ENCODE measurements at regions not wholly inside any gene's neighbourhood (a gene's known extent, or its start where the extent isn't known, plus 50 kb on each side); places are given as distances from the start of the nearest gene placed in this dataset.
"Not testable (repeated sequence)": the region's sequence is repeated elsewhere in the genome, so short reads cannot be mapped to it uniquely, and the experiment has no call there.

- Mint-ChIP-seq H3K27ac (no peak overlapping the region), H3K4me3 (no peak overlapping the region), H3K4me1 (no peaks in the 10 kb centered on the region), H3K9me3 (ENCODE audit: insufficient read depth) (no peaks in the 10 kb centered on the region), H3K27me3 (peaks cover 23% of the 10 kb centered on the region)
- Histone ChIP-seq H3K4me1 (ENCODE audit: control insufficient read depth in 2 of 2, insufficient read depth in 2 of 2, low read length in 2 of 2) (no peaks in the 10 kb centered on the region), H3K36me3 (replicated peaks in 1 of 2; ENCODE audit: control extremely low read depth in 1 of 2, control insufficient read depth in 1 of 2, extremely low read depth in 1 of 2, insufficient read depth in 2 of 2, low read length in 1 of 2) (no peaks in the 10 kb centered on the region), H3K79me2 (ENCODE audit: control insufficient read depth, insufficient read depth, low read length) (no peaks in the 10 kb centered on the region), H2AFZ (ENCODE audit: insufficient read depth, low read depth, low read length, poor library complexity, severe bottlenecking) (no peak overlapping the region), H3K9ac (ENCODE audit: low read length) (no peak overlapping the region), H3K27me3 (replicated peaks in 1 of 4; ENCODE audit: control extremely low read depth in 1 of 4, control insufficient read depth in 3 of 4, insufficient read depth in 4 of 4, low read length in 3 of 4) (no peaks in the 10 kb centered on the region), H3K27ac (ENCODE audit: low read length in 2 of 2) (no peak overlapping the region), H4K20me1 (ENCODE audit: control insufficient read depth, insufficient read depth, low read length, poor library complexity, severe bottlenecking) (no peaks in the 10 kb centered on the region), H3K4me3 (ENCODE audit: control extremely low read depth in 1 of 5, extremely low read depth in 1 of 5, insufficient read depth in 1 of 5, low read depth in 2 of 5, low read length in 4 of 5) (no peak overlapping the region), H3K4me2 (replicated peaks; ENCODE audit: low read depth, low read length, poor library complexity, severe bottlenecking) (no peak overlapping the region), H3K9me3 (ENCODE audit: control extremely low read depth in 1 of 3, control insufficient read depth in 2 of 3, insufficient read depth in 1 of 3, low read length in 2 of 3) (peaks cover 0 to 4% (median 0%) of the 10 kb centered on the region in 3 donors)
- no peak for ATAC-seq (ENCODE audit: low read depth)
- no peak for TF ChIP-seq CTCF (IDR thresholded peaks at IDR 0.05)
- TF ChIP-seq EZH2 (IDR thresholded peaks at IDR 0.05; ENCODE audit: borderline replicate concordance, insufficient read depth, low read depth, low read length, poor library complexity, severe bottlenecking): no peak
- 46% methylated on average over 8 of the region's 11 CpGs for WGBS (ENCODE audit: insufficient coverage)
- ChIA-PET POLR2A (no interaction called here), CTCF (no interaction called here)
- no peak for DNase-seq
- intact Hi-C loops (cut with micrococcal nuclease): no loop called here
Measured at GRCh38 chr10:78443900-78444571, 410.4 kb downstream of the RPS24 start.

- H3K4me2 ChIP-seq (replicated peaks; ENCODE audit: low read depth, low read length, poor library complexity, severe bottlenecking); H3K9me3 ChIP-seq (ENCODE audit: control extremely low read depth in 1 of 3, control insufficient read depth in 2 of 3, insufficient read depth in 1 of 3, low read length in 2 of 3); POLR2A ChIA-PET; H3K79me2 ChIP-seq (ENCODE audit: control insufficient read depth, insufficient read depth, low read length); DNase-seq; H3K9ac ChIP-seq (ENCODE audit: low read length); H2AFZ ChIP-seq (ENCODE audit: insufficient read depth, low read depth, low read length, poor library complexity, severe bottlenecking); H3K4me1 ChIP-seq (ENCODE audit: control insufficient read depth in 2 of 2, insufficient read depth in 2 of 2, low read length in 2 of 2); H3K9me3 Mint-ChIP-seq (ENCODE audit: insufficient read depth); H3K4me3 ChIP-seq (ENCODE audit: control extremely low read depth in 1 of 5, extremely low read depth in 1 of 5, insufficient read depth in 1 of 5, low read depth in 2 of 5, low read length in 4 of 5); H3K27me3 ChIP-seq (replicated peaks in 1 of 4; ENCODE audit: control extremely low read depth in 1 of 4, control insufficient read depth in 3 of 4, insufficient read depth in 4 of 4, low read length in 3 of 4); H3K4me3 Mint-ChIP-seq; intact Hi-C loops (cut with micrococcal nuclease); CTCF ChIA-PET; H3K27ac ChIP-seq (ENCODE audit: low read length in 2 of 2); H3K36me3 ChIP-seq (replicated peaks in 1 of 2; ENCODE audit: control extremely low read depth in 1 of 2, control insufficient read depth in 1 of 2, extremely low read depth in 1 of 2, insufficient read depth in 2 of 2, low read length in 1 of 2); H4K20me1 ChIP-seq (ENCODE audit: control insufficient read depth, insufficient read depth, low read length, poor library complexity, severe bottlenecking); H3K27ac Mint-ChIP-seq; H3K4me1 Mint-ChIP-seq; ATAC-seq (ENCODE audit: low read depth): not testable (repeated sequence)
- WGBS (ENCODE audit: insufficient coverage): no CpG with 5 or more reads among the region's 4 CpGs
- H3K27me3 Mint-ChIP-seq: peaks cover 23% of the 10 kb centered on the region
Measured at GRCh38 chr10:78444741-78445140, 411.1 kb downstream of the RPS24 start.
